ENCODE measurements at regions not wholly inside any gene's neighbourhood (a gene's known extent, or its start where the extent isn't known, plus 50 kb on each side); places are given as distances from the start of the nearest gene placed in this dataset.

- intact Hi-C loops (cut with DNase I; ENCODE audit: low total_unique reads), result no loop called here
- H3K4me3 ChIP-seq (ENCODE audit: low read depth, poor library complexity, severe bottlenecking), result no peak overlapping the region
- 23 to 28% methylated on average over 2 of the region's 2 CpGs for WGBS, 2 donors
- no peak for DNase-seq (ENCODE audit: low spot score in 2 of 2)
- no peak for TF ChIP-seq POLR2A (IDR thresholded peaks at IDR 0.05)
- TF ChIP-seq CTCF (IDR thresholded peaks at IDR 0.05), result no peak
Observed at GRCh38 chr5:121706686-121707085, 145.0 kb upstream of the FTMT start.

- no peak for TF ChIP-seq CTCF (IDR thresholded peaks at IDR 0.05)
- no peak for TF ChIP-seq POLR2A (IDR thresholded peaks at IDR 0.05)
- H3K4me3 ChIP-seq (ENCODE audit: low read depth, poor library complexity, severe bottlenecking), result no peak overlapping the region
- 56 to 67% methylated on average over 1 of the region's 1 CpG for WGBS, 2 donors
- intact Hi-C loops (cut with DNase I; ENCODE audit: low total_unique reads), result no loop called here
- no peak for DNase-seq (ENCODE audit: low spot score in 2 of 2)
Observed at GRCh38 chr5:121707178-121707577, 144.5 kb upstream of the FTMT start.

- no peak for DNase-seq (ENCODE audit: low spot score in 2 of 2)
- TF ChIP-seq CTCF (IDR thresholded peaks at IDR 0.05) (no peak), POLR2A (IDR thresholded peaks at IDR 0.05) (no peak)
- intact Hi-C loops (cut with DNase I; ENCODE audit: low total_unique reads), result no loop called here
- H3K4me3 ChIP-seq (ENCODE audit: low read depth, poor library complexity, severe bottlenecking), result no peak overlapping the region
Observed at GRCh38 chr5:121711416-121711815, 140.3 kb upstream of the FTMT start.

DNA sequence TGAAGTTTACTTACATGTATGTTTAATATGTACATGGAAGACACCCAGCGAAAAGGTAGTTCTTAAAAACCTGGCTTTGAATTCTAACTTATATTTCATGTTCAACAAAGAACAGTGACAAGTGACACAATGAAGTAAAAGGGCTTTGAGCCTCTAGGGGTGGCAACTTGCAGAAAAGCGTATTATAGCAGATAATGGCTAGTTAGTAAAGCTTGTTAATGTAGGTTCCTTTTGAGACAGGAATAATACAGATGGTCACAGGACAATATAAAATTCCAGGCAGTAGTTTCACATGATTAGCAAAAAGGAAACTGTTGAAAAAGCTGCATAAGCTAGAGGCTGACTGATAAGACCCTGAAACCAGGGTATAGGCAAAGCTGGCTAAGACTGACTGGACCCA lies 132.4 kb upstream of the FTMT start:
- intact Hi-C loops (cut with DNase I; ENCODE audit: low total_unique reads), result no loop called here
- 84 to 87% methylated on average over 2 of the region's 2 CpGs for WGBS, 2 donors
- DNase-seq (ENCODE audit: low spot score in 2 of 2), result no peak
- no peak overlapping the region for H3K4me3 ChIP-seq (ENCODE audit: low read depth, poor library complexity, severe bottlenecking)
- TF ChIP-seq CTCF (IDR thresholded peaks at IDR 0.05) (no peak), POLR2A (IDR thresholded peaks at IDR 0.05) (no peak)

DNA sequence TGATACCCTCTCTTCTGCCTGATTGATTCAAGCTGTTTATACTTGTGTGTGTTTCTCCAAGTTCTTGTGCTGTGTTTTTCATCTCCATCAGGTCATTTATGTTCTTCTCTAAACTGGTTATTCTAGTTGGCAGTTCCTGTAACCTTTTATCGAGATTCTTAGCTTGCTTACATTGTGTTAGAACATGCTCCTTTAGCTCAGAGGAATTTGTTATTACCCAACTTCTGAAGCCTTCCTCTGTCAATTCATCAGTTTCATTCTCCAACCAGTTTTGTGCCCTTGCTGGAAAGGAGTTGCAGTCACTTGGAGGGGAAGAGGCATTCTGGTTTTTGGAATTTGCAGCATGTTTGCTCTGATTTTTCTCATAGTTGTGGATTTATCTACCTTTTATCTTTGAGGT lies 126.2 kb upstream of the FTMT start:
- no peak for DNase-seq (ENCODE audit: low spot score in 2 of 2)
- WGBS, 2 donors, result 27 to 48% methylated on average over 1 of the region's 1 CpG
- intact Hi-C loops (cut with DNase I; ENCODE audit: low total_unique reads), result no loop called here
- no peak for TF ChIP-seq POLR2A (IDR thresholded peaks at IDR 0.05)
- no peak for TF ChIP-seq CTCF (IDR thresholded peaks at IDR 0.05)
- no peak overlapping the region for H3K4me3 ChIP-seq (ENCODE audit: low read depth, poor library complexity, severe bottlenecking)

DNA sequence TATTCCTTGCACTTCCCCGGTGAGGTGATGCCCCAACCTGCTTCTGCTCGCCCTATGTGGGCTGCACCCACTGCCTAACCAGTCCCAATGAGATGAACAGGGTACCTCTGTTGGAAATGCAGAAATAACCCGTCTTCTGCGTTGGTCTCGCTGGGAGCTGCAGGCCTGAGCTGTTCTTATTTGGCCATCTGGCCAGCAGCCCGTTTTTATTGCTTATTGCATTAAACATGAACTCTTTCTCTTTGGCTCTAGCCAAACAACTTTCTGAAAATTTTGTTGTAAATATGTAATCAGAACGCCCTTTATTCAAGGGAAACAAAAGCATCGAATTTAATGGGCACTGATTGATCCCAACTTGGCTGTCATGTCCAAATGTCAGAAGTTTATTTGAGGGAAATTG lies 124.7 kb upstream of the FTMT start:
- DNase-seq (ENCODE audit: low spot score in 2 of 2), result no peak
- TF ChIP-seq POLR2A (IDR thresholded peaks at IDR 0.05), result no peak
- no peak for TF ChIP-seq CTCF (IDR thresholded peaks at IDR 0.05)
- WGBS, 2 donors, result 71 to 79% methylated on average over 8 of the region's 8 CpGs
- no peak overlapping the region for H3K4me3 ChIP-seq (ENCODE audit: low read depth, poor library complexity, severe bottlenecking)
- intact Hi-C loops (cut with DNase I; ENCODE audit: low total_unique reads), result no loop called here

Data from lower leg skin (tissue), 4 donors.